NCI-H128 (cell line): ENCODE measurements at regions not wholly inside any gene's neighbourhood (a gene's known extent, or its start where the extent isn't known, plus 50 kb on each side); places are given as distances from the start of the nearest gene placed in this dataset.

Experiments used
- DNase-seq: peaks from one replicate; lab custom pipeline; 2025; ENCODE audit not compliant: unreplicated experiment; lab: John Stamatoyannopoulos, UW

GRCh38 chr1:80278936-80279335 is 1272.4 kb upstream of the ADGRL4 start:
- no peak for DNase-seq

- DNase-seq = no peak
These were observed 1267.7 kb upstream of the ADGRL4 start for GRCh38 chr1:80274256-80274655.

DNA sequence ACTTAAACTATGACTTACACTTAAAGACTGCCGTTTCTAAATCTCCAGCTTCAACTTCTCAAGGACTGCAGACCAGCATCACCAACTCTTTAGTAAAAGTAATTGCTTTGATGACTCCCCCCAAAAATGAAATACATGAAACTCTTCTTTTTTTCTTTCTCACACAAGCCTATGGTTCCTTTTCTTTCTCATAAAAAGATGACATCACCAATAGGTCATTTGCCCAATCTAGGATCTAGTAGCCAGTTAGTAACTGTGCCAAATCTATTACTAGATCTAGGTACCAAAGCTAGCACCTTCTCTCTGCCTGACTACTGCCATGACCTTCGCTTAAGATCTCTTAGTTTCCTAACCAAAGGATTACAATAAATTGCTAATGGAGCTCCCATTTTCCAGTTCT is 1266.0 kb upstream of the ADGRL4 start:
- no peak for DNase-seq

DNA sequence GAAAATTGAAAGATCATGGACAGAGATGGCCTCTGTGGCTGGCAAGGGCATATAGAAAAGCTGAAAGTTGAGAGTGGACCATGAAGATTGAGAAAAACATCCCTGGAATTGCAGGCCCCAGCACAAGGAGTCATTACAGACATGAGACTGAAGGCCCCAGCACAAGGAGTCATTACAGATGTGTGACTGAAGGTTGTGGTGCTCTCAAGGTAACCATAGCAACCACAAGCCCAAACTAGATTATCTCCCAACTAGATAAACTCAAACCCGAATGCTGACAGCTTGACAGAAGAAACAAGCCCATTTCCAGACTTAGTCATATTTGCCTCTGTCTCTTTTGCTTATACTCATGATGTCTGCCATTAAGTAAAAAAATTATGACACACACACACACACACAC is 1252.1 kb upstream of the ADGRL4 start:
- DNase-seq = no peak

GRCh38 chr1:80251591-80251990 is 1245.1 kb upstream of the ADGRL4 start:
- no peak for DNase-seq

DNA sequence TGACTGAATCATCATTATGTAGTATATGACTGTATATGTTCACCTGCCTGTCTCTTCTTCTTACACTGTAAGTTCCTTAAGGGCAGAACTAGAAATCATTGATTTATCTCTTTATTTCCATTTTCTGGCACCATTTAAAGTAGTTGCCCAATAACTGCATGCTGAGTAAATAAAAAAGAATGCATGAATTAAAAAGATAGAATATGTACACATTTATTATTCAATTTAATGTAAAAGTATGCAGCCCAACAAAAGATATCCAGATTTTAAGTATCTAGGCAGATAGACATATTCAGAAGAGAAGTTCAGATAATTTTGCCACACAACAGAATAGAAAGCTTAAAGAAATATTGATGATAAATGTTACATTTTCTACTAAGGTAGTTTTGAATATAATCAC is 1244.6 kb upstream of the ADGRL4 start:
- DNase-seq = no peak

GRCh38 chr1:80250573-80251168 is 1244.1 kb upstream of the ADGRL4 start:
- DNase-seq = no peak

GRCh38 chr1:80249699-80250098 is 1243.2 kb upstream of the ADGRL4 start:
- DNase-seq = no peak

DNA sequence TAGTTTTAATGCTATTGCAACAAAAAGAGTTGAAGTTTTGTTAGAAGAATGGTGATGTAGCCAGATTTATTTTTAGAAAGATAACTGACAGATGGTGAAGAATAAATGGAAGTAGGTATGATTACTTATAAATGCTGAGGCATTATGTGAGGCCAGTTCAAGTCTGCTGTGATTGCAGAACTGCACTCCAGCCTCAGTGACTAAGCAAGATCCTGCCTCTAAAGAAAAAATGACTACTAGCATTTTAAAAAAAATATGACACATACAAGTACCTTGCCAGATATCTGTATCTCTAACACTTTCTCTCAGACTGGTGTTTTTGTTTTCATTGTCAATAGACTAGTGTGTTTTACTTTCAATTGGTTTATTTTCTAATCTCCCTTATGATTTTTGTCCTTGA is 1242.4 kb upstream of the ADGRL4 start:
- no peak for DNase-seq

DNA sequence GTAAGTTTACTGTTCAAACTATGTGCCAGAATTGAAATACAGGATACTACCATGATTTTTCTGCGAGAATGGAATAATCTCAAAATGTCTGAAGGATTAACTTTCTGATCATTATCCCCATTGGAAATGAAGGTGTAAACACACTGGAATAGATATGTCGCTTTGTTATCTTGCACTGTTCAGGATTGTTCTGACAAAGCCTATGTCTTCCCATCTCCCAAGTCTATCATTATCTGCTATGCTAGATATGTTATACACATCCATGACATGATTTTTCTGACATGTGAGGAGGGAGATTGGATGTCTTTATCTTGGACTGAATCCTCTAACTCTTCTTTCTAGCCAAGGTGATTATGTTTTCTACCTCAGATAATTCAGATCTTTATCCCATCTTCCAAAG is 1239.3 kb upstream of the ADGRL4 start:
- no peak for DNase-seq

DNA sequence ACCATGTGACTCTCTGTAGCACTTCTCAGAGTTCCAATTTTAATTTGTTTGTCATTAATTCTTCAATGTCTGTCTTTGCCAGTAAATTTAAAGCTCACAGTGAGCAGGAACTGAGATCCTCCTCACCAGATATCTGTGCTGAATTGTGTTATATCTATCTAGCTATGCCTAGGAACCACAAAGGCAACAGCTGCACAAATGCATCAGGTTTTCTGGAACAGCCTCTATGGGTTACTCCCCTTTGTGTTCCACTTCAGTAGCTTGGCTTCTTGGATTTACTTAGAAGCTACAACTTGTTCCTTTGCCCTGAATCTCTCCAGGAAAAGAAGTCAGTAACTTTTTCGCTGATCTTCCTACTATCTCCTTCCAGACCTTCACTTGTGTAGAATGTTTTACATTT is 1237.8 kb upstream of the ADGRL4 start:
- no peak for DNase-seq

DNA sequence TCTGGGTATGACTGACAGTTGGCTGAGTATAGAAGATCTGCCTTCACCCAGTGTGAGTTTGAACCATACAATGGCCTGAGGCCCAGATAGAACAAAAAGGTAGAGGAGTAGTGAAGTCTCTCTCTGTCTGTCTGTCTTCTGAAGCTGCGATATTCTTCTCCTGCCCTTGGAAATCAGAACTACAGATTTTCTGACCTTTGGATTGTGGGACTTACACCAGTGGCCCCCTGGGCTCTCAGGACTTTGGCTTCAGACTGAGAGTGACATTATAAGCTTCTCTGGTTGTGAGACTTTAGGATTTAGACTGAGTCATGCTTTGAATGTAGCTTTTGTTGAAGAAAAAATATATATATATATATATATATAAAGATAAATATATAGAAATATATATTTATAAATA is 1235.0 kb upstream of the ADGRL4 start:
- DNase-seq = no peak

GRCh38 chr1:80225510-80225909 is 1219.0 kb upstream of the ADGRL4 start:
- DNase-seq = no peak

- DNase-seq = no peak
These were observed 1214.8 kb upstream of the ADGRL4 start for GRCh38 chr1:80221319-80221718.

GRCh38 chr1:80218112-80218511 is 1211.6 kb upstream of the ADGRL4 start:
- DNase-seq = no peak

- DNase-seq = no peak
These were observed 1211.0 kb upstream of the ADGRL4 start for GRCh38 chr1:80217377-80217986.

GRCh38 chr1:80214888-80215540 is 1208.5 kb upstream of the ADGRL4 start:
- no peak for DNase-seq

GRCh38 chr1:80212948-80213347 is 1206.4 kb upstream of the ADGRL4 start:
- no peak for DNase-seq

DNA sequence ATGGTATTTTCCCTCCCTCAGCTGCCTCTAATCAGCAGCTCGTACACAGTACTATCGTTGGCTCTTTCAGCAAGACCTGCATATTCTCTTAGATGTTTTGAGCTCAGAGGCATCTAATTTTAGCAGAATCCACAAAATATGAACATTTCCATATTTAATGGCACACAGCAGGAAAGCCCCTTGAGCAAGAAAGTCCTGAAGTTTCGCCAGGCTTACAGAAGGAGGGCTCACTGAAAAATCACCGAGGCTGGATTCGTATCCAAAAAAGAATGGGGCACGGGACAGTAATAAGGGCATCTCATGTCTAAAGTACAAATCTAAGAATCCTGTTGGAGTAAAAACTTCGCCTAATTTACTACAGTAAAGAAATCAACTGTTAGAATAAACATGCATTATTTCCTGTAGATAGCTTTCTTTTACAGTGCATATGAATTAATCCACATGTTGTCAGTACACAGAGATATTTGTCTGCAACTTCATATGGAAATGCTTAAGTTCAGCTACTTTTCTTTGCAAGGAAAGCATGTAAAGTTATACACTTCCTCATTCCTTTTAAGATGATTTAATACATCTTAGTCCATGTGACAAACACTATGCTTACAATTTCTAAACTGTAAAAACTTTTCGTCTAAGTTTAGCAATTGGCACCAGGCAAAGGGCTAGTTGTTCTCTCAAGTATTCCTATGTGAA is 1205.3 kb upstream of the ADGRL4 start:
- DNase-seq = no peak

GRCh38 chr1:80202118-80202517 is 1195.6 kb upstream of the ADGRL4 start:
- no peak for DNase-seq

GRCh38 chr1:80194221-80194620 is 1187.7 kb upstream of the ADGRL4 start:
- no peak for DNase-seq

- no peak for DNase-seq
These were observed 1174.9 kb upstream of the ADGRL4 start for GRCh38 chr1:80181418-80181817.
